ENCODE measurements at regions not wholly inside any gene's neighbourhood (a gene's known extent, or its start where the extent isn't known, plus 50 kb on each side); places are given as distances from the start of the nearest gene placed in this dataset.
A peak's percentile ranks its signal among the peaks of the same experiment; 100 is the strongest.

- in situ Hi-C loops (cut with HindIII; ENCODE audit: low pct_unique_long_range_greater_than_20kb, low sequenced_read_pairs) = no loop called here
- no peaks in the 10 kb centered on the region for H3K36me3 ChIP-seq (ENCODE audit: control insufficient read depth, insufficient read depth, low read length)
- H3K9me3 ChIP-seq (ENCODE audit: control insufficient read depth, insufficient read depth, low read depth, low read length) = no peaks in the 10 kb centered on the region
- BruUV-seq (replicated peaks) = no TSS peak
- H3K4me1 ChIP-seq (ENCODE audit: control insufficient read depth, insufficient read depth, low read length) = peaks cover 3% of the 10 kb centered on the region; the same call in 1 of the 2 replicates
- no peak for TF ChIP-seq CTCF (IDR thresholded peaks at IDR 0.05)
- no peak for TF ChIP-seq TCF7L2 (IDR thresholded peaks at IDR 0.05; ENCODE audit: low read depth, low read length)
- TF ChIP-seq SIN3A (IDR thresholded peaks at IDR 0.05; ENCODE audit: borderline replicate concordance, insufficient read depth, low read depth, low read length) = no peak
- no peak for TF ChIP-seq POLR2AphosphoS5 (IDR thresholded peaks at IDR 0.05; ENCODE audit: low read depth, low read length)
- no peak for TF ChIP-seq REST (IDR thresholded peaks at IDR 0.05; ENCODE audit: insufficient read depth in 1 of 2, low read depth in 2 of 2, low read length in 1 of 2)
- intact Hi-C loops (cut with micrococcal nuclease; ENCODE audit: unreplicated experiment) = no loop called here
- no peak for DNase-seq (ENCODE audit: low read depth, low spot score)
- ChIA-PET CTCF (no interaction called here), POLR2A (no interaction called here)
- ATAC-seq = no peak
- H3K4me3 ChIP-seq (ENCODE audit: low read depth in 2 of 2, low read length in 2 of 2) = no peak overlapping the region
- peak overlapping the region; percentile 29; the same call in 1 of the 2 replicates for H3K27ac ChIP-seq (ENCODE audit: low read length)
- no peaks in the 10 kb centered on the region for H3K27me3 ChIP-seq (ENCODE audit: control insufficient read depth, insufficient read depth, low read length)
These were observed 147.2 kb upstream of the JUN start for GRCh38 chr1:58931024-58931423.

GRCh38 chr1:58931756-58932155 lies 147.9 kb upstream of the JUN start:
- Histone ChIP-seq H3K4me1 (ENCODE audit: control insufficient read depth, insufficient read depth, low read length) (peaks cover 3% of the 10 kb centered on the region; the same call in 1 of the 2 replicates), H3K27ac (ENCODE audit: low read length) (peak overlapping the region; percentile 29; the same call in 1 of the 2 replicates), H3K27me3 (ENCODE audit: control insufficient read depth, insufficient read depth, low read length) (no peaks in the 10 kb centered on the region), H3K4me3 (ENCODE audit: low read depth in 2 of 2, low read length in 2 of 2) (no peak overlapping the region), H3K9me3 (ENCODE audit: control insufficient read depth, insufficient read depth, low read depth, low read length) (no peaks in the 10 kb centered on the region), H3K36me3 (ENCODE audit: control insufficient read depth, insufficient read depth, low read length) (no peaks in the 10 kb centered on the region)
- POLR2A ChIA-PET = interaction anchor here (0.6 kb wide), 1 partner anchor 22 kb away, joined by 9 read pairs; no protein-coding TSS in a partner anchor
- intact Hi-C loops (cut with micrococcal nuclease; ENCODE audit: unreplicated experiment) (no loop called here), in situ Hi-C loops (cut with HindIII; ENCODE audit: low pct_unique_long_range_greater_than_20kb, low sequenced_read_pairs) (no loop called here)
- DNase-seq (ENCODE audit: low read depth, low spot score) (no peak), ATAC-seq (no peak)
- TF ChIP-seq POLR2AphosphoS5 (IDR thresholded peaks at IDR 0.05; ENCODE audit: low read depth, low read length) (no peak), TCF7L2 (IDR thresholded peaks at IDR 0.05; ENCODE audit: low read depth, low read length) (no peak), SIN3A (IDR thresholded peaks at IDR 0.05; ENCODE audit: borderline replicate concordance, insufficient read depth, low read depth, low read length) (no peak), REST (IDR thresholded peaks at IDR 0.05; ENCODE audit: insufficient read depth in 1 of 2, low read depth in 2 of 2, low read length in 1 of 2) (no peak), CTCF (IDR thresholded peaks at IDR 0.05) (no peak)
- CTCF ChIA-PET = no interaction called here
- no TSS peak for BruUV-seq (replicated peaks)
